Ovary (tissue), 7 donors: ENCODE measurements at regions not wholly inside any gene's neighbourhood (a gene's known extent, or its start where the extent isn't known, plus 50 kb on each side); places are given as distances from the start of the nearest gene placed in this dataset.

Experiments used
- DNase-seq, 5 donors: peaks; one replicate each; pipeline ENCODE4 v3.0.0-alpha.2; 2019 to 2020
- H3K27ac ChIP-seq, 2 donors: fragments of 200-600 bp; one replicate each; pipeline versions ENCODE4 v1.5.1 to v1.8.0; 2019 to 2022
- H3K27me3 ChIP-seq: fragments of 200-600 bp; one replicate; pipeline ENCODE4 v1.8.0; 2022
- H3K36me3 ChIP-seq: fragments of 200-600 bp; sonication (generic); one replicate; pipeline ENCODE4 v1.5.1; 2019
- H3K4me1 ChIP-seq: one replicate; pipeline ENCODE4 v1.8.1; 2013; ENCODE audit warnings: mild to moderate bottlenecking, moderate library complexity; ENCODE audit not compliant: insufficient read depth
- H3K4me3 ChIP-seq: fragments of 200-600 bp; sonication (generic); one replicate; pipeline ENCODE4 v1.5.1; 2017
- H3K9me3 ChIP-seq, 2 donors: fragments of 200-600 bp in 1 of 2; sonication (generic) in 1 of 2; one replicate each; pipeline versions ENCODE4 v1.5.1 to v1.8.1; 2013 to 2019; ENCODE audit warnings: mild to moderate bottlenecking in 1 of 2, moderate library complexity in 1 of 2
- CTCF ChIP-seq, 3 donors: fragments of 450-650 bp in 2 of 3; fragments of 200-600 bp in 1 of 3; IDR thresholded peaks; one replicate each; pipeline versions ENCODE4 v1.5.1 to v1.8.0; 2016 to 2022; ENCODE audit warnings: antibody characterized with exemption in 3 of 3, mild to moderate bottlenecking in 1 of 3
- EP300 ChIP-seq: sonication (generic); formaldehyde crosslinking; IDR thresholded peaks from one replicate; pipeline ENCODE4 v1.6.1; 2017; ENCODE audit warnings: antibody characterized with exemption
- POLR2A ChIP-seq: fragments of 450-650 bp; IDR thresholded peaks from one replicate; pipeline ENCODE4 v1.6.1; 2017; ENCODE audit warnings: antibody characterized with exemption, mild to moderate bottlenecking, moderate library complexity
- WGBS, 3 donors: extraction: QIAGEN DNeasy Blood & Tissue Kit in 1 of 3; methylation state at CpG; one replicate each; pipeline versions ENCODE4 v1.1.5 to v1.1.7; 2013 to 2017; 5-methylcytosine and 5-hydroxymethylcytosine counted together
- intact Hi-C, 4 donors: fragments of 100-400 bp; cut with DNase I; formaldehyde crosslinking; loops; one replicate each; pipeline versions ENCODE4 v1.11.0 to v1.15.1; 2022 to 2023
- donor health status: DM: no; HTN: no; CAD: no; lungs with moderate emphysema.
- donor health status: DM: no; HTN: no; CAD: no.
- donor health status: Bipolar disorder and iron deficiency.
- donor health status: DM: no; HTN: no; CAD: no.
- donor health status: DM: yes; HTN: yes; CAD: no.

GRCh38 chr14:65794674-65795279, 382.2 kb downstream of the FUT8 start:
- no peaks in the 10 kb centered on the region for H3K36me3 ChIP-seq
- no peak overlapping the region for H3K4me3 ChIP-seq
- intact Hi-C loops = no loop called here
- H3K27ac ChIP-seq = no peak overlapping the region
- H3K4me1 ChIP-seq = no peaks in the 10 kb centered on the region
- H3K9me3 ChIP-seq = no peaks in the 10 kb centered on the region
- DNase-seq = no peak
- WGBS, 3 donors = 66 to 76% (median 72%) methylated on average over 6 of the region's 6 CpGs
- TF ChIP-seq POLR2A (no peak), EP300 (no peak), CTCF (IDR thresholded peaks at IDR 0.05) (no peak)
- H3K27me3 ChIP-seq = no peaks in the 10 kb centered on the region

- no peaks in the 10 kb centered on the region for H3K27me3 ChIP-seq
- no peak for TF ChIP-seq CTCF (IDR thresholded peaks at IDR 0.05)
- TF ChIP-seq POLR2A = no peak
- no peak for TF ChIP-seq EP300
- no peaks in the 10 kb centered on the region for H3K9me3 ChIP-seq
- no peak overlapping the region for H3K4me3 ChIP-seq
- H3K27ac ChIP-seq = no peak overlapping the region
- DNase-seq = no peak
- intact Hi-C loops = no loop called here
- WGBS, 3 donors = 82 to 86% (median 83%) methylated on average over 8 of the region's 8 CpGs
- no peaks in the 10 kb centered on the region for H3K4me1 ChIP-seq
- H3K36me3 ChIP-seq = no peaks in the 10 kb centered on the region
Observed at GRCh38 chr14:65798216-65798615, 385.7 kb downstream of the FUT8 start.

GRCh38 chr14:65800694-65801093, 388.2 kb downstream of the FUT8 start:
- TF ChIP-seq CTCF (IDR thresholded peaks at IDR 0.05) (no peak), POLR2A (no peak), EP300 (no peak)
- 67 to 68% (median 67%) methylated on average over 6 of the region's 6 CpGs for whole genome bisulfite sequencing, 3 donors
- Histone ChIP-seq H3K27ac (no peak overlapping the region), H3K4me3 (no peak overlapping the region), H3K4me1 (no peaks in the 10 kb centered on the region), H3K27me3 (no peaks in the 10 kb centered on the region), H3K9me3 (no peaks in the 10 kb centered on the region), H3K36me3 (no peaks in the 10 kb centered on the region)
- intact Hi-C loops = no loop called here
- DNase-seq = no peak

- TF ChIP-seq EP300 = no peak
- no peak for TF ChIP-seq POLR2A
- TF ChIP-seq CTCF (IDR thresholded peaks at IDR 0.05) = no peak
- Histone ChIP-seq H3K27me3 (no peaks in the 10 kb centered on the region), H3K9me3 (no peaks in the 10 kb centered on the region), H3K4me1 (no peaks in the 10 kb centered on the region), H3K27ac (no peak overlapping the region), H3K4me3 (no peak overlapping the region), H3K36me3 (no peaks in the 10 kb centered on the region)
- WGBS, 3 donors = 53 to 72% (median 60%) methylated on average over 2 of the region's 2 CpGs
- DNase-seq = no peak
- intact Hi-C loops = no loop called here
Observed at GRCh38 chr14:65802196-65802595, 389.7 kb downstream of the FUT8 start.
